ENCODE measurements at regions not wholly inside any gene's neighbourhood (a gene's known extent, or its start where the extent isn't known, plus 50 kb on each side); places are given as distances from the start of the nearest gene placed in this dataset.

DNA sequence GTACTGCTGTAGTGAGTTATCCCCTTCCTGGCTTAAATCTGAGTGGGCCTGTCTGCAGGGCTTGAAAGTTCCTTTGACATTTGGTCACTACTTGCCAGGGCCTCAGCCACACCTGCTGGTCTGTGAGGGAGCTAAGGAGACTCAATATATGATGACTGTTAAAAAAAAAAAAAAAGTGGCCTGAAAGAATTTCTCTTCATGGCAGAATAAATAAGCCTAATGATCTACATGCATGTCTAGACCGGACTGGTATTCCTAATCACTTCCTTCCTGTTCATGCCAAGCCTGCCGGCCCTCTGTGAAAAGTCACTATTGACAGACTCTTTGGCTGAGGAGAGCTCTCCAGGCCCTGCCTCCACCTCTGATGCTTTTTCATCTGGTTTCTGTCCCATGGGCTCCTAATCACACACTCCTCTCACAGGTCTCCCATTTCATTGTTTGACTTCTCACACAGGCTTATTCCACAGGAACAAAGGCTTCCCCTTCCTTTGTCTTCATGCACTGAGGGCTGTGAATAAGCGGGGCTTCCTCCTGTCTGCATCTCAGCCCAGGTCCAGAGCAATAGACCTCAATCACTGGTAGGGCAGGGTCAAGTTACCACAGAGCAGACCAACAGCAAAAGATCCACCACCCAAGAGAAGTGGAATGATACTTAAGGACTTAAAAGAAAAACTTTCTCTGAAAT lies 99.1 kb upstream of the SEC61G start:
- Histone ChIP-seq H3K4me3 (no peak overlapping the region), H3K27ac (no peak overlapping the region), H3K4me1 (no peaks in the 10 kb centered on the region), H3K36me3 (ENCODE audit: low read depth, missing control alignments) (no peaks in the 10 kb centered on the region), H3K9me3 (no peaks in the 10 kb centered on the region), H3K27me3 (no peaks in the 10 kb centered on the region)
- 79 to 88% methylated on average over 3 of the region's 3 CpGs for WGBS, 2 donors
- intact Hi-C loops (cut with DNase I; ENCODE audit: low total_unique reads) = no loop called here
- no peak for DNase-seq
- TF ChIP-seq, protein P1, sequence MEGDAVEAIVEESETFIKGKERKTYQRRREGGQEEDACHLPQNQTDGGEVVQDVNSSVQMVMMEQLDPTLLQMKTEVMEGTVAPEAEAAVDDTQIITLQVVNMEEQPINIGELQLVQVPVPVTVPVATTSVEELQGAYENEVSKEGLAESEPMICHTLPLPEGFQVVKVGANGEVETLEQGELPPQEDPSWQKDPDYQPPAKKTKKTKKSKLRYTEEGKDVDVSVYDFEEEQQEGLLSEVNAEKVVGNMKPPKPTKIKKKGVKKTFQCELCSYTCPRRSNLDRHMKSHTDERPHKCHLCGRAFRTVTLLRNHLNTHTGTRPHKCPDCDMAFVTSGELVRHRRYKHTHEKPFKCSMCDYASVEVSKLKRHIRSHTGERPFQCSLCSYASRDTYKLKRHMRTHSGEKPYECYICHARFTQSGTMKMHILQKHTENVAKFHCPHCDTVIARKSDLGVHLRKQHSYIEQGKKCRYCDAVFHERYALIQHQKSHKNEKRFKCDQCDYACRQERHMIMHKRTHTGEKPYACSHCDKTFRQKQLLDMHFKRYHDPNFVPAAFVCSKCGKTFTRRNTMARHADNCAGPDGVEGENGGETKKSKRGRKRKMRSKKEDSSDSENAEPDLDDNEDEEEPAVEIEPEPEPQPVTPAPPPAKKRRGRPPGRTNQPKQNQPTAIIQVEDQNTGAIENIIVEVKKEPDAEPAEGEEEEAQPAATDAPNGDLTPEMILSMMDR (IDR thresholded peaks at IDR 0.05) = no peak
- no peak for TF ChIP-seq POLR2A (IDR thresholded peaks at IDR 0.05)

DNA sequence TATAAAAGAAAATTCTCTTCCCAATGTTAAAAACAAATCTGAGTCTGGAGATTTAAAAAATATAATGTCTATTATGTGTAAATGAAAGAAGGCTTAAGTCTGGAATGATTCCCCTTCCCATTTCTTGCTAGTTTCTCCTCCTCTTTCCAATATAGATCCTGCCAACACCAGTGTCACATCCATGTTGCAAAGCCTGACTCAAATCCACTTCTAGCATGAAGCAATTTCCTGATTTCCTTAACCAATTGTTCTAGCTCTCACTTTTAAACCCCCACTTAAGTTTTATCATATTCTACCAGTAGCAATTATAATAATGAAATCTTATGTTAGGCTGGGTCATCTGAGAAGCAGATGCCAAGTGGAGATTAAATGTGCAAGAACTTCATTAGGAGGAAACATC lies 100.1 kb upstream of the SEC61G start:
- intact Hi-C loops (cut with DNase I; ENCODE audit: low total_unique reads) = no loop called here
- no peaks in the 10 kb centered on the region for H3K4me1 ChIP-seq
- H3K27me3 ChIP-seq = no peaks in the 10 kb centered on the region
- no peak overlapping the region for H3K27ac ChIP-seq
- no peak overlapping the region for H3K4me3 ChIP-seq
- H3K36me3 ChIP-seq (ENCODE audit: low read depth, missing control alignments) = no peaks in the 10 kb centered on the region
- no peaks in the 10 kb centered on the region for H3K9me3 ChIP-seq
- no peak for DNase-seq
- TF ChIP-seq POLR2A (IDR thresholded peaks at IDR 0.05) = no peak
- TF ChIP-seq, protein P1 (IDR thresholded peaks at IDR 0.05) = no peak

DNA sequence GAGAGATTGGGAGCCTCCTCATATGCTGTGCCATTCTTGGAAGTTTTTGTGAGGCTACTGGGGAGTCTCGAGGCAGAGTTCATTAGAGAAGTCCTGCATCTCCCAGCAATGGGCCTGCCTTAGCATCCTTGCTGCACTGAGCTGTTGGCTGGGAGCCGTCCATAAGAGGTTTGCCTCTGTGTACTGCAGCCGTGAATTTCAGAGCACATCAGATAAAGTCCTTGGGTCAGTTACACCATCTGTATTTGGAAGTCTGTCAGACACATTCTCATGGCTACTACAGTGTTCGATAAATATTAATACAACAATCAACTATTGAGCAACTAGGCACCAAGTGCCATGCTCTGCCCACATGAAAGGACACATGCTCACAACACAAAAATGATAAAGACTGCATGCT lies 100.5 kb upstream of the SEC61G start:
- Histone ChIP-seq H3K9me3 (no peaks in the 10 kb centered on the region), H3K4me1 (no peaks in the 10 kb centered on the region), H3K4me3 (no peak overlapping the region), H3K27me3 (no peaks in the 10 kb centered on the region), H3K27ac (no peak overlapping the region), H3K36me3 (ENCODE audit: low read depth, missing control alignments) (no peaks in the 10 kb centered on the region)
- intact Hi-C loops (cut with DNase I; ENCODE audit: low total_unique reads) = no loop called here
- WGBS, 2 donors = 85 to 87% methylated on average over 4 of the region's 4 CpGs
- TF ChIP-seq, protein P1 (IDR thresholded peaks at IDR 0.05) = no peak
- no peak for TF ChIP-seq POLR2A (IDR thresholded peaks at IDR 0.05)
- DNase-seq = no peak

DNA sequence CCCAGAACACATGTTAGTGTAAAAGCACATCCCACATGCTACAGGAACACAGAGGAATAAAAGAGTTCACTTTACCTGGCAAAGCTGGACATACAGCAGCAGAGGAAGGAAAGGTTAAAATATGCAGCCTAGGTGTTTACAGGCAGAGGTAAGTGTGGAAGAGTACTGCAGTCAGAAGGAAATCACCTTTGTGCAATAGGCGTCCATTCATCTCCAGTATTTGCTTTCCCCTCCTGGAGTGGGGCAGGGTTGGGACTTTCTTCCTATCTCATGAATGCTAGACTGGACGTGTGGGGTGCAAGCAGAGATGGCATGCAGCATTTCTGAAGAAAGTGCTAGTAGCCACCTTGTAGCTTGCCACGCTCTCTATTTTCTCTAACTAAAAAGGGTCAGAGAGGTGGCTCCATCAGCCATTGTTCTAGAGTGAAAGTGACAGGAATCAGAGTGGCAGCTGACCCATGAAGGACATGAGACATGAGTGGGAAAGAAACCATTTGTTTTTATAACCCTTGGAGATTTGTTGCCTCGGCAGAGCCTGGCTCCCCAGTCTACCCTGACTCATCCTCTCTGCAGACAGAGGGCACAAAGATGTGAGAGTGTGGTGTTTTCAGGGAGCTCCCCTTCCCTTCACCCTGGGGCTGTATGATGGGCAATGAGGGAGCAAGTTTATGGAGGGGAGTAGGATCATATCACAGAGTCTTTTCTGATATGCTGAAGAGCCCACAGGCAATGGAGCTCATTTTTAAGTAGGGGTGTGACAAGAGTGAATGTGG lies 101.2 kb upstream of the SEC61G start:
- no peak overlapping the region for H3K4me3 ChIP-seq
- no peaks in the 10 kb centered on the region for H3K27me3 ChIP-seq
- no peak overlapping the region for H3K27ac ChIP-seq
- TF ChIP-seq POLR2A (IDR thresholded peaks at IDR 0.05) = no peak
- TF ChIP-seq, protein P1 (IDR thresholded peaks at IDR 0.05) = no peak
- DNase-seq = no peak
- 78 to 85% methylated on average over 4 of the region's 4 CpGs for WGBS, 2 donors
- no peaks in the 10 kb centered on the region for H3K9me3 ChIP-seq
- H3K36me3 ChIP-seq (ENCODE audit: low read depth, missing control alignments) = no peaks in the 10 kb centered on the region
- intact Hi-C loops (cut with DNase I; ENCODE audit: low total_unique reads) = no loop called here
- H3K4me1 ChIP-seq = no peaks in the 10 kb centered on the region

DNA sequence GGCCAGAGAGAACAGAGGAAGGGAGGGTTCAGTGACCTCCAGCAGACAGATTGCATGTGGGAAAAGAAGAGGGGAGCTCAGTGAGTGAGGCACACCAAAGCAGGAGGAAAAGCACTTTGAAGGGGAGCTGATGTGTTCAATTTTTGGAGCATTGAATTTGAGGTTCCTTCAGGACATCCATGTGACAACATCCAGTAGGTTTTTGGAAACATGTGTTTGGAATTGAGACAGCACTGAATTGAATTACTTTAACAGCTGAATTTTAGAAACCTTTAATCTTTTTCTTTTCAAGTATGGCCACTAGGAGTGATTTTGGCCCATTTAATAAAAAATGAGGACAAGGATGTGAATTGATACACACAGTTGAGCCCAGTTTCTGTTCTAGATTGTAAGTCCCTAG lies 101.8 kb upstream of the SEC61G start:
- TF ChIP-seq, protein P1 (IDR thresholded peaks at IDR 0.05) = no peak
- TF ChIP-seq POLR2A (IDR thresholded peaks at IDR 0.05) = no peak

More for the DNA sequence above, 101.8 kb upstream of the SEC61G start:
- Histone ChIP-seq H3K36me3 (ENCODE audit: low read depth, missing control alignments) (no peaks in the 10 kb centered on the region), H3K27me3 (no peaks in the 10 kb centered on the region), H3K27ac (no peak overlapping the region), H3K9me3 (no peaks in the 10 kb centered on the region), H3K4me3 (no peak overlapping the region), H3K4me1 (no peaks in the 10 kb centered on the region)
- intact Hi-C loops (cut with DNase I; ENCODE audit: low total_unique reads) = no loop called here
- no peak for DNase-seq
